ENCODE measurements at regions not wholly inside any gene's neighbourhood (a gene's known extent, or its start where the extent isn't known, plus 50 kb on each side); places are given as distances from the start of the nearest gene placed in this dataset.

- H3K27ac ChIP-seq (ENCODE audit: low read length) = no peak overlapping the region
- BruUV-seq (replicated peaks) = no TSS peak
- intact Hi-C loops (cut with micrococcal nuclease) = no loop called here
Observed at GRCh38 chr18:55031164-55031563, 71.9 kb upstream of the CCDC68 start.

GRCh38 chr18:55024564-55024963 lies 65.3 kb upstream of the CCDC68 start:
- ATAC-seq (peak; percentile 33; the same call in 1 of the 2 replicates), DNase-seq (peak; percentile 35)
- TF ChIP-seq EZH2phosphoT487 (IDR thresholded peaks at IDR 0.05; ENCODE audit: borderline replicate concordance, low read length) = no peak
- TF ChIP-seq CTCF (conservative IDR thresholded peaks at IDR 0.05; ENCODE audit: low read depth, low read length) = no peak
- no peaks in the 10 kb centered on the region for H3K9me2 ChIP-seq (replicated peaks; ENCODE audit: low read length)
- peaks cover 4% of the 10 kb centered on the region; the same call in 1 of the 2 replicates for H3K4me1 ChIP-seq (ENCODE audit: insufficient read depth, low read length)
- H3K79me2 ChIP-seq (ENCODE audit: low read length) = no peaks in the 10 kb centered on the region
- intact Hi-C loops (cut with micrococcal nuclease) = no loop called here
- H3K27me3 ChIP-seq (ENCODE audit: low read length) = no peaks in the 10 kb centered on the region
- H3K36me3 ChIP-seq (ENCODE audit: low read depth, low read length) = no peaks in the 10 kb centered on the region
- H3K9ac ChIP-seq (ENCODE audit: low read length) = no peak overlapping the region
- no peaks in the 10 kb centered on the region for H4K20me1 ChIP-seq (ENCODE audit: low read length)
- H3K9me3 ChIP-seq (ENCODE audit: low read length) = no peaks in the 10 kb centered on the region
- ChIA-PET POLR2A (ENCODE audit: unreplicated experiment) (no interaction called here), CTCF (no interaction called here)
- H3K4me3 ChIP-seq (ENCODE audit: low read length) = no peak overlapping the region
- BruUV-seq (replicated peaks) = no TSS peak
- H3K4me2 ChIP-seq (ENCODE audit: low read length) = no peak overlapping the region
- no peak overlapping the region for H3K27ac ChIP-seq (ENCODE audit: low read length)
- H3F3A ChIP-seq (ENCODE audit: low read length, unreplicated experiment) = no peaks in the 10 kb centered on the region
- no peak overlapping the region for H2AFZ ChIP-seq (ENCODE audit: low read length)

More at GRCh38 chr18:55031164-55031563, 71.9 kb upstream of the CCDC68 start:
- peak; percentile 25 for DNase-seq
- POLR2A ChIA-PET (ENCODE audit: unreplicated experiment) = no interaction called here
- H3F3A ChIP-seq (ENCODE audit: low read length, unreplicated experiment) = no peaks in the 10 kb centered on the region
- peak; percentile 56; the same call in 1 of the 2 replicates for ATAC-seq
- H3K4me2 ChIP-seq (ENCODE audit: low read length) = no peak overlapping the region
- no peaks in the 10 kb centered on the region for H3K4me1 ChIP-seq (ENCODE audit: insufficient read depth, low read length)
- no peaks in the 10 kb centered on the region for H3K36me3 ChIP-seq (ENCODE audit: low read depth, low read length)
- H3K9ac ChIP-seq (ENCODE audit: low read length) = no peak overlapping the region
- no peaks in the 10 kb centered on the region for H3K27me3 ChIP-seq (ENCODE audit: low read length)
- H3K4me3 ChIP-seq (ENCODE audit: low read length) = no peak overlapping the region
- no peaks in the 10 kb centered on the region for H3K9me3 ChIP-seq (ENCODE audit: low read length)
- no peaks in the 10 kb centered on the region for H4K20me1 ChIP-seq (ENCODE audit: low read length)
- CTCF ChIA-PET = interaction anchor here (0.5 kb wide), 1 partner anchor 352 kb away, joined by 3 read pairs; no protein-coding TSS in a partner anchor
- no peaks in the 10 kb centered on the region for H3K79me2 ChIP-seq (ENCODE audit: low read length)
- no peak overlapping the region for H2AFZ ChIP-seq (ENCODE audit: low read length)
- no peaks in the 10 kb centered on the region for H3K9me2 ChIP-seq (replicated peaks; ENCODE audit: low read length)
- no peak; the same call in 1 of the 2 replicates for TF ChIP-seq CTCF (conservative IDR thresholded peaks at IDR 0.05; ENCODE audit: low read depth, low read length)
- no peak for TF ChIP-seq EZH2 (IDR thresholded peaks at IDR 0.05; ENCODE audit: low read length, unreplicated experiment)
- TF ChIP-seq EZH2phosphoT487 (IDR thresholded peaks at IDR 0.05; ENCODE audit: borderline replicate concordance, low read length) = no peak

GRCh38 chr18:55018602-55019001 lies 59.3 kb upstream of the CCDC68 start:
- POLR2A ChIA-PET (ENCODE audit: unreplicated experiment) = no interaction called here
- Histone ChIP-seq H3F3A (ENCODE audit: low read length, unreplicated experiment) (no peaks in the 10 kb centered on the region), H3K4me1 (ENCODE audit: insufficient read depth, low read length) (peaks cover 9% of the 10 kb centered on the region), H3K9me3 (ENCODE audit: low read length) (no peaks in the 10 kb centered on the region), H3K36me3 (ENCODE audit: low read depth, low read length) (no peaks in the 10 kb centered on the region), H3K79me2 (ENCODE audit: low read length) (no peaks in the 10 kb centered on the region), H3K9ac (ENCODE audit: low read length) (no peak overlapping the region), H4K20me1 (ENCODE audit: low read length) (no peaks in the 10 kb centered on the region), H3K9me2 (replicated peaks; ENCODE audit: low read length) (no peaks in the 10 kb centered on the region), H2AFZ (ENCODE audit: low read length) (no peak overlapping the region), H3K27me3 (ENCODE audit: low read length) (no peaks in the 10 kb centered on the region), H3K4me2 (ENCODE audit: low read length) (no peak overlapping the region), H3K4me3 (ENCODE audit: low read length) (no peak overlapping the region), H3K27ac (ENCODE audit: low read length) (no peak overlapping the region)
- TF ChIP-seq EZH2 (IDR thresholded peaks at IDR 0.05; ENCODE audit: low read length, unreplicated experiment) (no peak), CTCF (conservative IDR thresholded peaks at IDR 0.05; ENCODE audit: low read depth, low read length) (no peak), EZH2phosphoT487 (IDR thresholded peaks at IDR 0.05; ENCODE audit: borderline replicate concordance, low read length) (no peak)
- ATAC-seq = peak; percentile 71
- CTCF ChIA-PET = no interaction called here
- BruUV-seq (replicated peaks) = no TSS peak
- DNase-seq = peak; percentile 82
- intact Hi-C loops (cut with micrococcal nuclease) = no loop called here
